WTC11 (cell line): ENCODE measurements at regions not wholly inside any gene's neighbourhood (a gene's known extent, or its start where the extent isn't known, plus 50 kb on each side); places are given as distances from the start of the nearest gene placed in this dataset.

Experiments
- ATAC-seq: fragments of 200-7000 bp; cut with Tn5 transposase; 2 replicates; pipeline ENCODE4 v1.10.0; 2021; ENCODE audit warnings: mild to moderate bottlenecking, moderate library complexity
- CTCF ChIA-PET: fragments of 300-600 bp; sonication (Branson Sonifier 250); formaldehyde crosslinking; loops from one replicate; lab custom pipeline; 2021; ENCODE audit warnings: antibody characterized with exemption; lab: Charles Lee
- POLR2A ChIA-PET: fragments of 350-600 bp; sonication (Branson Sonifier 250); formaldehyde crosslinking; loops from one replicate; lab custom pipeline; 2021; ENCODE audit warnings: antibody characterized with exemption; lab: Charles Lee
- DNase-seq: peaks from one replicate; pipeline ENCODE4 v3.0.0; 2021; ENCODE audit warnings: low spot score
- H3K27ac Mint-ChIP-seq: 2 replicates; pipeline ENCODE4 v1.8.0; 2021; ENCODE audit warnings: mixed read lengths
- H3K27me3 Mint-ChIP-seq: 2 replicates; pipeline ENCODE4 v1.8.0; 2021; ENCODE audit warnings: low read depth, mild to moderate bottlenecking, moderate library complexity, mixed read lengths
- H3K36me3 Mint-ChIP-seq: 2 replicates; pipeline ENCODE4 v1.8.0; 2021; ENCODE audit warnings: mixed read lengths
- H3K4me1 Mint-ChIP-seq: 2 replicates; pipeline ENCODE4 v1.8.0; 2022; ENCODE audit warnings: mixed read lengths
- H3K4me3 Mint-ChIP-seq: 2 replicates; pipeline ENCODE4 v1.8.0; 2021; ENCODE audit warnings: mild to moderate bottlenecking, moderate library complexity, mixed read lengths
- H3K9me3 Mint-ChIP-seq: 2 replicates; pipeline ENCODE4 v1.8.0; 2021; ENCODE audit warnings: mixed read lengths
- CREM ChIP-seq: sonication (generic); formaldehyde crosslinking; IDR thresholded peaks from 2 replicates; pipeline ENCODE4 v1.8.1; 2022; ENCODE audit warnings: mild to moderate bottlenecking, missing genetic modification reagents, moderate library complexity
- GABPB1 ChIP-seq: sonication (generic); formaldehyde crosslinking; IDR thresholded peaks from 2 replicates; pipeline ENCODE4 v1.8.1; 2023; ENCODE audit warnings: mild to moderate bottlenecking, missing genetic modification reagents
- GRHL2 ChIP-seq: fragments of 250-450 bp; sonication (Bioruptor Pico); IDR thresholded peaks from 2 replicates; pipeline ENCODE4 v1.8.0; 2022; ENCODE audit warnings: mild to moderate bottlenecking, moderate library complexity; ENCODE audit not compliant: insufficient replicate concordance, severe bottlenecking
- JAZF1 ChIP-seq: fragments of 250-450 bp; sonication (Bioruptor Pico); IDR thresholded peaks from 2 replicates; pipeline ENCODE4 v1.9.0; 2021; ENCODE audit warnings: moderate library complexity, mild to moderate bottlenecking, inconsistent platforms
- JUN ChIP-seq: sonication (generic); formaldehyde crosslinking; IDR thresholded peaks from 2 replicates; pipeline ENCODE4 v1.8.0; 2023; ENCODE audit warnings: mild to moderate bottlenecking, missing genetic modification reagents
- NR1H2 ChIP-seq: sonication (generic); formaldehyde crosslinking; IDR thresholded peaks from 2 replicates; pipeline ENCODE4 v1.9.0; 2021; ENCODE audit warnings: mild to moderate bottlenecking, moderate library complexity, missing genetic modification reagents
- NR2C2 ChIP-seq: sonication (generic); formaldehyde crosslinking; IDR thresholded peaks from 2 replicates; pipeline ENCODE4 v1.8.0; 2022; ENCODE audit warnings: mild to moderate bottlenecking, missing genetic modification reagents
- OVOL2 ChIP-seq: fragments of 250-450 bp; sonication (Bioruptor Pico); IDR thresholded peaks from 2 replicates; pipeline ENCODE4 v1.9.0; 2021; ENCODE audit warnings: mild to moderate bottlenecking, borderline replicate concordance
- TCF7 ChIP-seq: sonication (generic); formaldehyde crosslinking; IDR thresholded peaks from 2 replicates; pipeline ENCODE4 v1.8.0; 2022; ENCODE audit warnings: mild to moderate bottlenecking, low read depth, missing genetic modification reagents, moderate library complexity
- TP53 ChIP-seq: sonication (generic); formaldehyde crosslinking; IDR thresholded peaks from 2 replicates; pipeline ENCODE4 v1.8.1; 2023; ENCODE audit warnings: mild to moderate bottlenecking, missing genetic modification reagents
- ZNF219 ChIP-seq: sonication (generic); formaldehyde crosslinking; IDR thresholded peaks from 2 replicates; pipeline ENCODE4 v1.8.0; 2023; ENCODE audit warnings: missing genetic modification reagents, mild to moderate bottlenecking, borderline replicate concordance
- ZNF416 ChIP-seq: fragments of 250-450 bp; sonication (Bioruptor Pico); IDR thresholded peaks from 2 replicates; pipeline ENCODE4 v1.9.0; 2021; ENCODE audit warnings: mild to moderate bottlenecking, inconsistent platforms
- TF ChIP-seq, protein P1 (sequence below): sonication (generic); formaldehyde crosslinking; IDR thresholded peaks from 2 replicates; pipeline ENCODE4 v1.8.1; 2022; ENCODE audit warnings: low read depth, missing genetic modification reagents, borderline replicate concordance
- TF ChIP-seq, protein P2 (sequence below): sonication (generic); formaldehyde crosslinking; IDR thresholded peaks from 2 replicates; pipeline ENCODE4 v1.8.1; 2023; ENCODE audit warnings: mild to moderate bottlenecking, missing genetic modification reagents, moderate library complexity
- TF ChIP-seq, protein P3 (sequence below): sonication (generic); formaldehyde crosslinking; IDR thresholded peaks from 2 replicates; pipeline ENCODE4 v1.8.0; 2022; ENCODE audit warnings: mild to moderate bottlenecking, missing genetic modification reagents
- TF ChIP-seq, protein P4 (sequence below): sonication (generic); formaldehyde crosslinking; IDR thresholded peaks from 2 replicates; pipeline ENCODE4 v1.8.1; 2023; ENCODE audit warnings: mild to moderate bottlenecking, moderate library complexity, missing genetic modification reagents
- TF ChIP-seq, protein P5 (sequence below): sonication (generic); formaldehyde crosslinking; conservative IDR thresholded peaks from 2 replicates; pipeline ENCODE4 v1.8.1; 2023; ENCODE audit warnings: mild to moderate bottlenecking, low read depth, missing genetic modification reagents, moderate library complexity
- TF ChIP-seq, protein P6 (sequence below): sonication (generic); formaldehyde crosslinking; IDR thresholded peaks from 2 replicates; pipeline ENCODE4 v1.8.1; 2023; ENCODE audit warnings: mild to moderate bottlenecking, missing genetic modification reagents

DNA sequence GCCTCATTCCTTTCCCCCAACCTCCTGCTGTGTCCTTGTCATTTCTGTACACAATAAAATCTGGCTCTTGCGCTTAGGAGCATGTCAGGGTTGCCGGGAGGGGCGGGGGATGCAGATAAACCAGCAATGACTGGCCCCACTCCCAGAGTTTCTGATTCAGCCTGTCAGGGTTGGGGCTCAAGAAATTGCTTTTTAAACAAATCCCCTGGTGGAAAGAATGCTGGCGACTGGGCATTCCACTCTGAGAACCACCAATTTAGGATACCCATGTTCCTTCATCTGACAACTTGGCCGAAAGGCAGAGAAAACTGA is 376.4 kb downstream of the TCERG1L start:
- no peak for DNase-seq
- POLR2A ChIA-PET, result no interaction called here
- no peak for TF ChIP-seq JAZF1 (CRISPR knock-in tag)
- TF ChIP-seq, protein P1, sequence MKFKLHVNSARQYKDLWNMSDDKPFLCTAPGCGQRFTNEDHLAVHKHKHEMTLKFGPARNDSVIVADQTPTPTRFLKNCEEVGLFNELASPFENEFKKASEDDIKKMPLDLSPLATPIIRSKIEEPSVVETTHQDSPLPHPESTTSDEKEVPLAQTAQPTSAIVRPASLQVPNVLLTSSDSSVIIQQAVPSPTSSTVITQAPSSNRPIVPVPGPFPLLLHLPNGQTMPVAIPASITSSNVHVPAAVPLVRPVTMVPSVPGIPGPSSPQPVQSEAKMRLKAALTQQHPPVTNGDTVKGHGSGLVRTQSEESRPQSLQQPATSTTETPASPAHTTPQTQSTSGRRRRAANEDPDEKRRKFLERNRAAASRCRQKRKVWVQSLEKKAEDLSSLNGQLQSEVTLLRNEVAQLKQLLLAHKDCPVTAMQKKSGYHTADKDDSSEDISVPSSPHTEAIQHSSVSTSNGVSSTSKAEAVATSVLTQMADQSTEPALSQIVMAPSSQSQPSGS (CRISPR knock-in tag), result no peak
- H3K36me3 Mint-ChIP-seq, result peaks cover 70% of the 10 kb centered on the region
- peaks cover 70% of the 10 kb centered on the region for H3K9me3 Mint-ChIP-seq
- H3K27ac Mint-ChIP-seq, result no peak overlapping the region
- no peak overlapping the region for H3K4me3 Mint-ChIP-seq
- CTCF ChIA-PET, result no interaction called here
- ATAC-seq, result no peak
- H3K4me1 Mint-ChIP-seq, result peaks cover 9% of the 10 kb centered on the region
- peaks cover 8% of the 10 kb centered on the region; the same call in 1 of the 2 replicates for H3K27me3 Mint-ChIP-seq

DNA sequence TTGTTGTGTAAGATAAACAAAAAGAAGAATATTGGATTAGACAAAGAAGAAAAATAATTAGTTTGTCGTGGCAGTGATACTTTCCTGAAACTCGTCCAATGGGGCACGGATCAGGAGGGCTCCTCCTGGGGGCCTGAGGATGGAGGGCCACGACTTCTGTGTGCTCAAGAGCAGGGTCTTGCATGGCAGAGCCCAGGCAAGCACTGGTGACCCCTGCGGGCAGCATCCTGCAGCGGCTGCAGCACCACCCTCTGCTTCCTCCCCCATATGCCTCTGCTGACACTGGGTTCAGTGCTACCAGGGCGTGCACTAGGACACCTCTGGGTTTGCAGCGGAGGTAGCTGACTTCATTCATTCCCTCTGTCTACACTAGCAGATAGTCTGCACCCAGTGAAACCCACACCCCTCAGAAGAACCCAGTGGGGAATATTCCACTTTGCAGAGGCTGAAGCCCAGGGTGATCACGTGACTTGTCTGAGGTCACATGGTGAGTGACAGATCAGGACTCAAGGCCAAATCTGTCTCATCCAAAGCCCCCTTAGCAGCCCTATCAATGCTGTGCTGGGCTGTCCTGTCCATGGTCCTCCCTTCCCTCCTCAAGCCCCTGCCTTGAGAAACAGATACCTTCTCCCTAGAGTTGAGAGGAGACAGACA is 375.5 kb downstream of the TCERG1L start:
- no peak for DNase-seq
- Mint-ChIP-seq H3K9me3 (peaks cover 72% of the 10 kb centered on the region), H3K36me3 (peaks cover 69% of the 10 kb centered on the region), H3K4me3 (no peak overlapping the region), H3K27ac (no peak overlapping the region), H3K27me3 (peaks cover 8% of the 10 kb centered on the region; the same call in 1 of the 2 replicates), H3K4me1 (peaks cover 9% of the 10 kb centered on the region)
- no peak for ATAC-seq
- ChIA-PET CTCF (no interaction called here), POLR2A (no interaction called here)
- TF ChIP-seq, protein P2, sequence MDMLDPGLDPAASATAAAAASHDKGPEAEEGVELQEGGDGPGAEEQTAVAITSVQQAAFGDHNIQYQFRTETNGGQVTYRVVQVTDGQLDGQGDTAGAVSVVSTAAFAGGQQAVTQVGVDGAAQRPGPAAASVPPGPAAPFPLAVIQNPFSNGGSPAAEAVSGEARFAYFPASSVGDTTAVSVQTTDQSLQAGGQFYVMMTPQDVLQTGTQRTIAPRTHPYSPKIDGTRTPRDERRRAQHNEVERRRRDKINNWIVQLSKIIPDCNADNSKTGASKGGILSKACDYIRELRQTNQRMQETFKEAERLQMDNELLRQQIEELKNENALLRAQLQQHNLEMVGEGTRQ, result peak; percentile 69
- no peak for TF ChIP-seq GABPB1 (CRISPR knock-in tag)
- TF ChIP-seq, protein P3, sequence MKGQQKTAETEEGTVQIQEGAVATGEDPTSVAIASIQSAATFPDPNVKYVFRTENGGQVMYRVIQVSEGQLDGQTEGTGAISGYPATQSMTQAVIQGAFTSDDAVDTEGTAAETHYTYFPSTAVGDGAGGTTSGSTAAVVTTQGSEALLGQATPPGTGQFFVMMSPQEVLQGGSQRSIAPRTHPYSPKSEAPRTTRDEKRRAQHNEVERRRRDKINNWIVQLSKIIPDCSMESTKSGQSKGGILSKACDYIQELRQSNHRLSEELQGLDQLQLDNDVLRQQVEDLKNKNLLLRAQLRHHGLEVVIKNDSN (CRISPR knock-in tag), result peak; percentile 62

DNA sequence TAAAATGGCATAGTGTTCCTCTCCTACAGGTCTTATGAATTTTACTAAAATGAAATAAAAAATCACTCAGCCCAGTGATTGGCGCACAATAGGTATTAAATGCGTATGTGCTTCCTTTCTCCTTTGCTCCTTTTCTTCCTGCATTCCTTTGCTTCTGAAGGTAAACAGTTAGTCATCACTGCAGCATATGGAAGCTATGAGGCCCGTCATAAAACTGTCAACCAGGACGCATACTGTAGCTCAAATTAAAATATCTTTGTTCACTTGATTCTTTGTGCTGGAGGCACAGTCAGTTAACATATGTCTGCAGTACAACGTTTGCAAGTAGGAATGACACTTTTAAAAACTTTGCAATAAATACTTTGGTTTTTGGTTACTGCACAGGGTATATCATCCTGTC is 374.7 kb downstream of the TCERG1L start:
- DNase-seq (no peak), ATAC-seq (no peak)
- Mint-ChIP-seq H3K4me1 (peaks cover 9% of the 10 kb centered on the region), H3K9me3 (peaks cover 68% of the 10 kb centered on the region)
- no peak for TF ChIP-seq TCF7
- no peak for TF ChIP-seq GABPB1 (CRISPR knock-in tag)
- no peak for TF ChIP-seq CREM (CRISPR knock-in tag)
- TF ChIP-seq OVOL2 (CRISPR knock-in tag), result no peak
- TF ChIP-seq, protein P4, sequence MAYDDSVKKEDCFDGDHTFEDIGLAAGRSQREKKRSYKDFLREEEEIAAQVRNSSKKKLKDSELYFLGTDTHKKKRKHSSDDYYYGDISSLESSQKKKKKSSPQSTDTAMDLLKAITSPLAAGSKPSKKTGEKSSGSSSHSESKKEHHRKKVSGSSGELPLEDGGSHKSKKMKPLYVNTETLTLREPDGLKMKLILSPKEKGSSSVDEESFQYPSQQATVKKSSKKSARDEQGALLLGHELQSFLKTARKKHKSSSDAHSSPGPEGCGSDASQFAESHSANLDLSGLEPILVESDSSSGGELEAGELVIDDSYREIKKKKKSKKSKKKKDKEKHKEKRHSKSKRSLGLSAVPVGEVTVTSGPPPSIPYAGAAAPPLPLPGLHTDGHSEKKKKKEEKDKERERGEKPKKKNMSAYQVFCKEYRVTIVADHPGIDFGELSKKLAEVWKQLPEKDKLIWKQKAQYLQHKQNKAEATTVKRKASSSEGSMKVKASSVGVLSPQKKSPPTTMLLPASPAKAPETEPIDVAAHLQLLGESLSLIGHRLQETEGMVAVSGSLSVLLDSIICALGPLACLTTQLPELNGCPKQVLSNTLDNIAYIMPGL, result no peak
- no peak for TF ChIP-seq ZNF219
- TF ChIP-seq TP53 (CRISPR knock-in tag), result no peak
- TF ChIP-seq, protein P5, sequence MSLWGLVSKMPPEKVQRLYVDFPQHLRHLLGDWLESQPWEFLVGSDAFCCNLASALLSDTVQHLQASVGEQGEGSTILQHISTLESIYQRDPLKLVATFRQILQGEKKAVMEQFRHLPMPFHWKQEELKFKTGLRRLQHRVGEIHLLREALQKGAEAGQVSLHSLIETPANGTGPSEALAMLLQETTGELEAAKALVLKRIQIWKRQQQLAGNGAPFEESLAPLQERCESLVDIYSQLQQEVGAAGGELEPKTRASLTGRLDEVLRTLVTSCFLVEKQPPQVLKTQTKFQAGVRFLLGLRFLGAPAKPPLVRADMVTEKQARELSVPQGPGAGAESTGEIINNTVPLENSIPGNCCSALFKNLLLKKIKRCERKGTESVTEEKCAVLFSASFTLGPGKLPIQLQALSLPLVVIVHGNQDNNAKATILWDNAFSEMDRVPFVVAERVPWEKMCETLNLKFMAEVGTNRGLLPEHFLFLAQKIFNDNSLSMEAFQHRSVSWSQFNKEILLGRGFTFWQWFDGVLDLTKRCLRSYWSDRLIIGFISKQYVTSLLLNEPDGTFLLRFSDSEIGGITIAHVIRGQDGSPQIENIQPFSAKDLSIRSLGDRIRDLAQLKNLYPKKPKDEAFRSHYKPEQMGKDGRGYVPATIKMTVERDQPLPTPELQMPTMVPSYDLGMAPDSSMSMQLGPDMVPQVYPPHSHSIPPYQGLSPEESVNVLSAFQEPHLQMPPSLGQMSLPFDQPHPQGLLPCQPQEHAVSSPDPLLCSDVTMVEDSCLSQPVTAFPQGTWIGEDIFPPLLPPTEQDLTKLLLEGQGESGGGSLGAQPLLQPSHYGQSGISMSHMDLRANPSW (CRISPR knock-in tag), result no peak
- TF ChIP-seq JUN (CRISPR knock-in tag), result no peak
- TF ChIP-seq, protein P6, sequence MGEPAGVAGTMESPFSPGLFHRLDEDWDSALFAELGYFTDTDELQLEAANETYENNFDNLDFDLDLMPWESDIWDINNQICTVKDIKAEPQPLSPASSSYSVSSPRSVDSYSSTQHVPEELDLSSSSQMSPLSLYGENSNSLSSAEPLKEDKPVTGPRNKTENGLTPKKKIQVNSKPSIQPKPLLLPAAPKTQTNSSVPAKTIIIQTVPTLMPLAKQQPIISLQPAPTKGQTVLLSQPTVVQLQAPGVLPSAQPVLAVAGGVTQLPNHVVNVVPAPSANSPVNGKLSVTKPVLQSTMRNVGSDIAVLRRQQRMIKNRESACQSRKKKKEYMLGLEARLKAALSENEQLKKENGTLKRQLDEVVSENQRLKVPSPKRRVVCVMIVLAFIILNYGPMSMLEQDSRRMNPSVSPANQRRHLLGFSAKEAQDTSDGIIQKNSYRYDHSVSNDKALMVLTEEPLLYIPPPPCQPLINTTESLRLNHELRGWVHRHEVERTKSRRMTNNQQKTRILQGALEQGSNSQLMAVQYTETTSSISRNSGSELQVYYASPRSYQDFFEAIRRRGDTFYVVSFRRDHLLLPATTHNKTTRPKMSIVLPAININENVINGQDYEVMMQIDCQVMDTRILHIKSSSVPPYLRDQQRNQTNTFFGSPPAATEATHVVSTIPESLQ (CRISPR knock-in tag), result no peak
- no peak for TF ChIP-seq ZNF416 (CRISPR knock-in tag)
- TF ChIP-seq NR2C2 (CRISPR knock-in tag), result no peak
- TF ChIP-seq NR1H2 (CRISPR knock-in tag), result no peak
- no peak for TF ChIP-seq GRHL2 (CRISPR knock-in tag)
- TF ChIP-seq, all 79 proteins: peak for 0
- Mint-ChIP-seq H3K4me3 (no peak overlapping the region), H3K36me3 (peaks cover 66% of the 10 kb centered on the region), H3K27me3 (peaks cover 12% of the 10 kb centered on the region; the same call in 1 of the 2 replicates), H3K27ac (no peak overlapping the region)
- ChIA-PET CTCF (no interaction called here), POLR2A (no interaction called here)
